HCT116 (cell line): ENCODE measurements at regions not wholly inside any gene's neighbourhood (a gene's known extent, or its start where the extent isn't known, plus 50 kb on each side); places are given as distances from the start of the nearest gene placed in this dataset.
A peak's percentile ranks its signal among the peaks of the same experiment; 100 is the strongest.

Experiments used
- ATAC-seq: fragments of 200-7000 bp; cut with Tn5 transposase; 2 replicates; pipeline ENCODE4 v1.9.1; 2020; ENCODE audit warnings: mild to moderate bottlenecking, moderate library complexity
- BruUV-seq: library from RNA; stranded (reverse); fragments of 400-500 nt; replicated peaks from 2 replicates; lab custom pipeline; 2021; lab: Mats Ljungman, UMichigan
- CTCF ChIA-PET: fragments of 300-600 bp; sonication (Branson Sonifier 250); formaldehyde crosslinking; loops from one replicate; lab custom pipeline; 2021; ENCODE audit warnings: antibody characterized with exemption; lab: Charles Lee
- POLR2A ChIA-PET: fragments of 300-600, 350-600 bp; sonication (Branson Sonifier 250); formaldehyde crosslinking; loops from one replicate; lab custom pipeline; 2021; ENCODE audit warnings: antibody characterized with exemption; lab: Charles Lee
- RAD21 ChIA-PET, 2 experiments: fragments of 300-600 bp; sonication (Branson Sonifier 250); formaldehyde crosslinking; loops; one replicate each; lab custom pipeline; 2023; ENCODE audit warnings: low total read pairs in 2 of 2; ENCODE audit not compliant: uncharacterized antibody in 2 of 2, unreplicated experiment in 2 of 2, low non-redundant PET in 1 of 2; lab: Charles Lee
- DNase-seq: peaks from one replicate; pipeline ENCODE4 v3.0.0-alpha.2; 2010; ENCODE audit warnings: low read depth, low spot score
- H2AFZ ChIP-seq: fragments of 200-600 bp; shearing (Covaris generic), sonication (generic); 2 replicates; pipeline ENCODE4 v1.6.1; 2017; ENCODE audit warnings: low read depth, mixed run types, mixed read lengths, antibody characterized with exemption, low read length; ENCODE audit not compliant: poor library complexity, severe bottlenecking
- H3K27ac ChIP-seq: 2 replicates; pipeline ENCODE4 v1.5.1; 2012; ENCODE audit warnings: low read depth, low read length
- H3K27me3 ChIP-seq: fragments of 200-600 bp; sonication (generic); 2 replicates; pipeline ENCODE4 v1.6.1; 2016; ENCODE audit warnings: mixed run types, low read length, mixed read lengths; ENCODE audit not compliant: insufficient read depth
- H3K36me3 ChIP-seq, 2 experiments: fragments of 200-500 bp in 1 of 2; fragments of 200-600 bp in 1 of 2; sonication (Bioruptor generic) in 1 of 2; sonication (generic) in 1 of 2; 2 replicates each; pipeline versions ENCODE4 v1.5.1 to v1.6.1; 2014 to 2016; ENCODE audit warnings: low read length in 2 of 2, inconsistent platforms in 1 of 2, mixed read lengths in 1 of 2, mixed run types in 1 of 2; ENCODE audit not compliant: insufficient read depth in 2 of 2, control insufficient read depth in 1 of 2
- H3K4me1 ChIP-seq, 2 experiments: fragments of 200-600 bp in 1 of 2; sonication (generic) in 1 of 2; 2 replicates each; pipeline versions ENCODE4 v1.5.1 to v1.6.1; 2012 to 2017; ENCODE audit warnings: low read length in 2 of 2, inconsistent platforms in 1 of 2, mild to moderate bottlenecking in 1 of 2, mixed read lengths in 1 of 2, mixed run types in 1 of 2, moderate library complexity in 1 of 2; ENCODE audit not compliant: insufficient read depth in 2 of 2, control insufficient read depth in 1 of 2
- H3K4me2 ChIP-seq: fragments of 200-600 bp; sonication (generic); 2 replicates; pipeline ENCODE4 v1.6.1; 2017; ENCODE audit warnings: mixed run types, low read length, mixed read lengths
- H3K4me3 ChIP-seq, 2 experiments: fragments of 200-600 bp in 1 of 2; sonication (generic) in 1 of 2; replicated peaks in 1 of 2; 2 replicates each; pipeline ENCODE4 v1.5.1; 2011 to 2016; ENCODE audit warnings: low read length in 2 of 2, control low read depth in 1 of 2, low read depth in 1 of 2, mild to moderate bottlenecking in 1 of 2, mixed read lengths in 1 of 2, mixed run types in 1 of 2
- H3K79me2 ChIP-seq: fragments of 200-600 bp; sonication (generic); 2 replicates; pipeline ENCODE4 v1.6.1; 2017; ENCODE audit warnings: mild to moderate bottlenecking, mixed run types, low read length, moderate library complexity, mixed read lengths; ENCODE audit not compliant: insufficient read depth
- H3K9ac ChIP-seq: fragments of 200-600 bp; sonication (generic); 2 replicates; pipeline ENCODE4 v1.6.1; 2016; ENCODE audit warnings: low read length, mixed read lengths
- H3K9me2 ChIP-seq: fragments of 200-600 bp; sonication (generic), shearing (Covaris generic); 2 replicates; pipeline ENCODE4 v1.6.1; 2017; ENCODE audit warnings: mixed run types, mild to moderate bottlenecking, moderate library complexity; ENCODE audit not compliant: insufficient read depth
- H3K9me3 ChIP-seq, 2 experiments: fragments of 200-500 bp in 1 of 2; fragments of 200-600 bp in 1 of 2; sonication (Bioruptor generic) in 1 of 2; sonication (generic) in 1 of 2; 2 replicates each; pipeline ENCODE4 v1.6.1; 2014 to 2017; ENCODE audit warnings: low read length in 2 of 2, mixed read lengths in 2 of 2, inconsistent platforms in 1 of 2, low read depth in 1 of 2, mild to moderate bottlenecking in 1 of 2, mixed run types in 1 of 2, moderate library complexity in 1 of 2; ENCODE audit not compliant: control insufficient read depth in 1 of 2, insufficient read depth in 1 of 2
- H4K20me1 ChIP-seq: fragments of 200-600 bp; sonication (generic), shearing (Covaris generic); 2 replicates; pipeline ENCODE4 v1.6.1; 2017; ENCODE audit warnings: mixed run types, mild to moderate bottlenecking, moderate library complexity; ENCODE audit not compliant: insufficient read depth
- CBX3 ChIP-seq: IDR thresholded peaks from 2 replicates; pipeline ENCODE4 v1.6.1; 2012; ENCODE audit warnings: low read depth
- CEBPB ChIP-seq: IDR thresholded peaks from 2 replicates; pipeline ENCODE4 v1.6.1; 2012; ENCODE audit warnings: low read depth
- EGR1 ChIP-seq: IDR thresholded peaks from 2 replicates; pipeline ENCODE4 v1.6.1; 2012; ENCODE audit warnings: low read depth
- ELF1 ChIP-seq: IDR thresholded peaks from 2 replicates; pipeline ENCODE4 v1.6.1; 2012; ENCODE audit warnings: low read depth, borderline replicate concordance
- EZH2phosphoT487 ChIP-seq: fragments of 200-600 bp; IDR thresholded peaks from 2 replicates; pipeline ENCODE4 v1.6.1; 2018; ENCODE audit warnings: antibody characterized with exemption, borderline replicate concordance
- JUND ChIP-seq: IDR thresholded peaks from 2 replicates; pipeline ENCODE4 v1.6.1; 2012
- POLR2A ChIP-seq: IDR thresholded peaks from 2 replicates; pipeline ENCODE4 v1.7.0; 2011; ENCODE audit warnings: borderline replicate concordance; ENCODE audit not compliant: insufficient read depth, insufficient read length; ENCODE audit errors: extremely low read depth
- POLR2AphosphoS5 ChIP-seq: IDR thresholded peaks from 2 replicates; pipeline ENCODE4 v1.6.1; 2011; ENCODE audit warnings: mild to moderate bottlenecking, low read depth, low read length, moderate library complexity
- RAD21 ChIP-seq: IDR thresholded peaks from 2 replicates; pipeline ENCODE4 v1.6.1; 2012; ENCODE audit warnings: low read depth, mild to moderate bottlenecking
- SIN3A ChIP-seq: IDR thresholded peaks from 2 replicates; pipeline ENCODE4 v1.6.1; 2012; ENCODE audit warnings: low read depth
- YY1 ChIP-seq: IDR thresholded peaks from 2 replicates; pipeline ENCODE4 v1.6.1; 2011; ENCODE audit warnings: low read length, low read depth, moderate library complexity, mild to moderate bottlenecking; ENCODE audit not compliant: insufficient replicate concordance; ENCODE audit errors: extremely low read depth
- ZFX ChIP-seq: fragments of 450-650 bp; IDR thresholded peaks from 2 replicates; pipeline ENCODE4 v1.6.1; 2017
- ZNF274 ChIP-seq: fragments of 200-500 bp; sonication (Bioruptor generic); IDR thresholded peaks from 2 replicates; pipeline ENCODE4 v1.6.1; 2014; ENCODE audit warnings: mild to moderate bottlenecking, low read depth, low read length, inconsistent platforms
- intact Hi-C: fragments of 100-400 bp; cut with micrococcal nuclease; formaldehyde crosslinking; loops from 2 replicates; pipeline ENCODE4 v1.10.0; 2022
- TF ChIP-seq, protein P1 (sequence below): IDR thresholded peaks from 2 replicates; pipeline ENCODE4 v1.6.1; 2012; ENCODE audit warnings: low read depth
- TF ChIP-seq, protein P2 (sequence below): IDR thresholded peaks from 2 replicates; pipeline ENCODE4 v1.6.1; 2011; ENCODE audit warnings: mild to moderate bottlenecking, low read length, moderate library complexity; ENCODE audit not compliant: insufficient replicate concordance; ENCODE audit errors: extremely low read depth

DNA sequence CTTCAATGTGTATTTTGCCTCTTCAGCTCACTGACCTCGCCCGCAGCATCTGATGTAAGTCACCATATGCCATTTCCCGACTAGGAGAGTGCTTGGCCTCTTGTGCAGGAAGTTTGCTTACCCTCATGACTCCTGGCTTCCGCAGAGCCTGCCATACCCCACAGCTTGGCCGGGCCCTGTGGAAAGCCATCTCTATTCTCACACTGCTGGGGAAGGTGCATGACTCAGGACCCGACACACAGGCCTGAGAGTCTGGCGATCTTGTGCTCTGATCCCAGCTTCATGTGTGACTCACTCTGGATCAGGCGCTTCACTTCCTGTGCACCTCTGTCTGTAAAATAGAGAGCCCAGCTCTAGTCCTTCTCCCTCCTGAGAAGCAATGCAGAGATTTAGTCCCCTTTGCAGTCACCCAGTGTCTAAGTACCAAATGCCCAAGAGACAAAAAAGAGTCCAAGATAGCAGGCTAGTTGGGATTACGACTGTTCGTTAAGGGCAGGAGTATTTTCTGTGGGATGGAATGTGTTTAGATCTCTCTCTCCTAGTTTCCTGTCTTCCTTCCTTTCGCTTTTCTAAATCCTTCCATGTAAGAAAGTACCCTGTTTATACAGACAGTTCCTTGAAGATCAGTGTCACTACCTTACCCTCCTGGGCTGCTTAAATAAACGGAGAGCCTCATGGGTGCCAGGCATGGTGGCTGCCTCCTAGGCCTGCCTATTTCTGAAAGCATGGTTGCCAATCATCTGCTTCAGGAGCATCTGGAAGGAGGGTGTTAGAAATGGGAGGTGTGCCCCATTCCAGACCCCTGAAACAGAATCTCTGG lies 62.8 kb upstream of the KIF26B start (continued):
- TF ChIP-seq, protein P1, sequence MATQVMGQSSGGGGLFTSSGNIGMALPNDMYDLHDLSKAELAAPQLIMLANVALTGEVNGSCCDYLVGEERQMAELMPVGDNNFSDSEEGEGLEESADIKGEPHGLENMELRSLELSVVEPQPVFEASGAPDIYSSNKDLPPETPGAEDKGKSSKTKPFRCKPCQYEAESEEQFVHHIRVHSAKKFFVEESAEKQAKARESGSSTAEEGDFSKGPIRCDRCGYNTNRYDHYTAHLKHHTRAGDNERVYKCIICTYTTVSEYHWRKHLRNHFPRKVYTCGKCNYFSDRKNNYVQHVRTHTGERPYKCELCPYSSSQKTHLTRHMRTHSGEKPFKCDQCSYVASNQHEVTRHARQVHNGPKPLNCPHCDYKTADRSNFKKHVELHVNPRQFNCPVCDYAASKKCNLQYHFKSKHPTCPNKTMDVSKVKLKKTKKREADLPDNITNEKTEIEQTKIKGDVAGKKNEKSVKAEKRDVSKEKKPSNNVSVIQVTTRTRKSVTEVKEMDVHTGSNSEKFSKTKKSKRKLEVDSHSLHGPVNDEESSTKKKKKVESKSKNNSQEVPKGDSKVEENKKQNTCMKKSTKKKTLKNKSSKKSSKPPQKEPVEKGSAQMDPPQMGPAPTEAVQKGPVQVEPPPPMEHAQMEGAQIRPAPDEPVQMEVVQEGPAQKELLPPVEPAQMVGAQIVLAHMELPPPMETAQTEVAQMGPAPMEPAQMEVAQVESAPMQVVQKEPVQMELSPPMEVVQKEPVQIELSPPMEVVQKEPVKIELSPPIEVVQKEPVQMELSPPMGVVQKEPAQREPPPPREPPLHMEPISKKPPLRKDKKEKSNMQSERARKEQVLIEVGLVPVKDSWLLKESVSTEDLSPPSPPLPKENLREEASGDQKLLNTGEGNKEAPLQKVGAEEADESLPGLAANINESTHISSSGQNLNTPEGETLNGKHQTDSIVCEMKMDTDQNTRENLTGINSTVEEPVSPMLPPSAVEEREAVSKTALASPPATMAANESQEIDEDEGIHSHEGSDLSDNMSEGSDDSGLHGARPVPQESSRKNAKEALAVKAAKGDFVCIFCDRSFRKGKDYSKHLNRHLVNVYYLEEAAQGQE: no peak

DNA sequence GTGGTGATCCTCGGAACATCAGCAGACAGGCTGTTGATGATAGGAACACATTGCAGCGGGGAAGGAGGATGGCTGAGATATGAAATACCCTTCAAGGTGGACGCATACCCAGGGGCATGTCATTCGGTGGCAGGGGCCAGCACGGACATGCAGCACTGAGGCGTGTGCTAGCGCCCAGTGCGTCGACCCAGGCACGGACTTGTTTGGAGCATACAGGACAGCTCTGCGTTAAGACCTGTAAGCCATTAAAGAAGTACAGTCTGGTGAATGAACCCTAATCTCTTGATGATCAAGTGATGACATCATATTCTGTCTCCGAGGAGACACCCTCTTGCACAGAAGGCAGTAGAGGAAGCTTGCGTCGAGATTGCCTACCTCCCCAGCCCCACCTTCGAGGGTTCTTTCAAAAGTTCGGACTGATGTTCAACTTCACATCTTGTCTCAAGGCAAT lies 63.6 kb upstream of the KIF26B start:
- DNase-seq (no peak), ATAC-seq (peak; percentile 6; the same call in 1 of the 2 replicates)
- Histone ChIP-seq H3K4me3 (no peak overlapping the region), H3K9me2 (no peaks in the 10 kb centered on the region), H3K27ac (peak overlapping the region; percentile 55; the same call in 1 of the 2 replicates), H4K20me1 (no peaks in the 10 kb centered on the region), H3K79me2 (no peaks in the 10 kb centered on the region), H3K27me3 (no peaks in the 10 kb centered on the region), H3K36me3 (no peaks in the 10 kb centered on the region), H3K4me1 (peaks cover 12 to 25% of the 10 kb centered on the region in 2 experiments), H2AFZ (no peak overlapping the region), H3K4me2 (peak overlapping the region; percentile 58), H3K9me3 (no peaks in the 10 kb centered on the region), H3K9ac (peak overlapping the region; percentile 43)
- BruUV-seq: no TSS peak
- RAD21 ChIA-PET: no interaction called here
- POLR2A ChIA-PET: interaction anchor here (0.5 kb wide), 1 partner anchor 170 kb away, joined by 3 read pairs; no protein-coding TSS in a partner anchor
- intact Hi-C loops: no loop called here
- CTCF ChIA-PET: interaction anchor here (1.0 kb wide), 1 partner anchor 62 kb away, joined by 3 read pairs; no protein-coding TSS in a partner anchor
- no peak for TF ChIP-seq YY1
- TF ChIP-seq EGR1: no peak
- no peak for TF ChIP-seq CEBPB
- no peak for TF ChIP-seq POLR2AphosphoS5
- no peak for TF ChIP-seq JUND
- no peak for TF ChIP-seq CBX3
- TF ChIP-seq, protein P2, sequence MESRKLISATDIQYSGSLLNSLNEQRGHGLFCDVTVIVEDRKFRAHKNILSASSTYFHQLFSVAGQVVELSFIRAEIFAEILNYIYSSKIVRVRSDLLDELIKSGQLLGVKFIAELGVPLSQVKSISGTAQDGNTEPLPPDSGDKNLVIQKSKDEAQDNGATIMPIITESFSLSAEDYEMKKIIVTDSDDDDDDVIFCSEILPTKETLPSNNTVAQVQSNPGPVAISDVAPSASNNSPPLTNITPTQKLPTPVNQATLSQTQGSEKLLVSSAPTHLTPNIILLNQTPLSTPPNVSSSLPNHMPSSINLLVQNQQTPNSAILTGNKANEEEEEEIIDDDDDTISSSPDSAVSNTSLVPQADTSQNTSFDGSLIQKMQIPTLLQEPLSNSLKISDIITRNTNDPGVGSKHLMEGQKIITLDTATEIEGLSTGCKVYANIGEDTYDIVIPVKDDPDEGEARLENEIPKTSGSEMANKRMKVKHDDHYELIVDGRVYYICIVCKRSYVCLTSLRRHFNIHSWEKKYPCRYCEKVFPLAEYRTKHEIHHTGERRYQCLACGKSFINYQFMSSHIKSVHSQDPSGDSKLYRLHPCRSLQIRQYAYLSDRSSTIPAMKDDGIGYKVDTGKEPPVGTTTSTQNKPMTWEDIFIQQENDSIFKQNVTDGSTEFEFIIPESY: no peak
- TF ChIP-seq ELF1: no peak
- no peak for TF ChIP-seq EZH2phosphoT487
- no peak for TF ChIP-seq RAD21
- TF ChIP-seq ZNF274: no peak
- TF ChIP-seq SIN3A: no peak
- no peak for TF ChIP-seq ZFX
- TF ChIP-seq, protein P1: no peak
- no peak for TF ChIP-seq POLR2A
